Tibial nerve (tissue), 4 donors: ENCODE measurements at regions not wholly inside any gene's neighbourhood (a gene's known extent, or its start where the extent isn't known, plus 50 kb on each side); places are given as distances from the start of the nearest gene placed in this dataset.

Source experiments
- EP300 ChIP-seq, 2 donors: sonication (generic); formaldehyde crosslinking; IDR thresholded peaks; one replicate each; pipeline ENCODE4 v1.6.1; 2017; ENCODE audit warnings: antibody characterized with exemption in 2 of 2, mild to moderate bottlenecking in 1 of 2
- POLR2A ChIP-seq, 2 donors: fragments of 450-650 bp; IDR thresholded peaks; one replicate each; pipeline ENCODE4 v1.6.1; 2017; ENCODE audit warnings: antibody characterized with exemption in 2 of 2, mild to moderate bottlenecking in 2 of 2, moderate library complexity in 2 of 2
- TF ChIP-seq, protein P1 (sequence below), 5 experiments: fragments of 200-600 bp in 3 of 5; fragments of 450-650 bp in 2 of 5; sonication (generic) in 3 of 5; IDR thresholded peaks; one replicate each; pipeline ENCODE4 v1.5.1; 2016 to 2019; ENCODE audit warnings: antibody characterized with exemption in 5 of 5, mild to moderate bottlenecking in 3 of 5, moderate library complexity in 2 of 5

- TF ChIP-seq, protein P1, sequence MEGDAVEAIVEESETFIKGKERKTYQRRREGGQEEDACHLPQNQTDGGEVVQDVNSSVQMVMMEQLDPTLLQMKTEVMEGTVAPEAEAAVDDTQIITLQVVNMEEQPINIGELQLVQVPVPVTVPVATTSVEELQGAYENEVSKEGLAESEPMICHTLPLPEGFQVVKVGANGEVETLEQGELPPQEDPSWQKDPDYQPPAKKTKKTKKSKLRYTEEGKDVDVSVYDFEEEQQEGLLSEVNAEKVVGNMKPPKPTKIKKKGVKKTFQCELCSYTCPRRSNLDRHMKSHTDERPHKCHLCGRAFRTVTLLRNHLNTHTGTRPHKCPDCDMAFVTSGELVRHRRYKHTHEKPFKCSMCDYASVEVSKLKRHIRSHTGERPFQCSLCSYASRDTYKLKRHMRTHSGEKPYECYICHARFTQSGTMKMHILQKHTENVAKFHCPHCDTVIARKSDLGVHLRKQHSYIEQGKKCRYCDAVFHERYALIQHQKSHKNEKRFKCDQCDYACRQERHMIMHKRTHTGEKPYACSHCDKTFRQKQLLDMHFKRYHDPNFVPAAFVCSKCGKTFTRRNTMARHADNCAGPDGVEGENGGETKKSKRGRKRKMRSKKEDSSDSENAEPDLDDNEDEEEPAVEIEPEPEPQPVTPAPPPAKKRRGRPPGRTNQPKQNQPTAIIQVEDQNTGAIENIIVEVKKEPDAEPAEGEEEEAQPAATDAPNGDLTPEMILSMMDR (IDR thresholded peaks at IDR 0.05): no peak
- TF ChIP-seq POLR2A (IDR thresholded peaks at IDR 0.05) (no peak), EP300 (IDR thresholded peaks at IDR 0.05) (no peak)
These were observed 96.2 kb upstream of the KLHL13 start for GRCh38 chrX:118212817-118213183.
